Colonic mucosa (tissue), 4 donors: ENCODE measurements at regions not wholly inside any gene's neighbourhood (a gene's known extent, or its start where the extent isn't known, plus 50 kb on each side); places are given as distances from the start of the nearest gene placed in this dataset.

Experiments
- DNase-seq: peaks from one replicate; pipeline ENCODE4 v3.0.0-alpha.2; 2020
- H3K27ac ChIP-seq: fragments of 200-600 bp; one replicate; pipeline ENCODE4 v1.8.0; 2021
- H3K27me3 ChIP-seq: fragments of 200-600 bp; one replicate; pipeline ENCODE4 v1.8.0; 2021
- H3K36me3 ChIP-seq: fragments of 200-600 bp; one replicate; pipeline ENCODE4 v1.8.0; 2021
- H3K4me1 ChIP-seq: fragments of 200-600 bp; one replicate; pipeline ENCODE4 v1.8.0; 2021; ENCODE audit warnings: mild to moderate bottlenecking
- H3K4me3 ChIP-seq: fragments of 200-600 bp; one replicate; pipeline ENCODE4 v1.8.0; 2021
- H3K9ac ChIP-seq, 2 donors: one replicate each; pipeline ENCODE4 v1.7.0; 2013; ENCODE audit warnings: control low read depth in 2 of 2, low read depth in 2 of 2, low read length in 2 of 2
- H3K9me3 ChIP-seq: fragments of 200-600 bp; one replicate; pipeline ENCODE4 v1.8.0; 2021
- intact Hi-C: fragments of 100-400 bp; cut with DNase I; formaldehyde crosslinking; loops from one replicate; pipeline ENCODE4 v1.14.1; 2022
- TF ChIP-seq, protein P1 (sequence below): fragments of 200-600 bp; IDR thresholded peaks from one replicate; pipeline ENCODE4 v1.8.0; 2022; ENCODE audit warnings: antibody characterized with exemption, mild to moderate bottlenecking
- donor health status: healthy.
- donor health status: DM: no; HTN: no; CAD: no.
- donor health status: DM: no; HTN: no; CAD: no.

DNA sequence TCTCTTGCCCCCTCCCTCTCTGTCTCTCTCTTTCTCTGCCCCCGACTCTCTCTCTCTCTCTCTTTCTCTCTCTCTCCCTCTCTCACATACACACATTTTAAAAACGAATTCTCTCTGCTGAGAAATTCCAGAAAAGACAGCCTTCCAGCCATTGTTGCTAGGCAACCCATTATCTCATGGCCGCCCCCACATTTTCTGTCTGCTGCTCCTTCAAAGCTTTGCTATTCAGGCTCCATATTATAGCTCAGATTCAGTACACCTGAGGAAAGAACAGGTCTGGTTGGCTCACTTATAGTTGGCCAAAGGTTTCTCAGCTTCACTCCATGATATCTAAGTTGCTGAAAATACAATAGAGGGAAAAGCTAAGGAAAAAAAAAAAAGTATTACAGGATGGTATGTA is 174.4 kb upstream of the RADX start:
- DNase-seq: no peak

DNA sequence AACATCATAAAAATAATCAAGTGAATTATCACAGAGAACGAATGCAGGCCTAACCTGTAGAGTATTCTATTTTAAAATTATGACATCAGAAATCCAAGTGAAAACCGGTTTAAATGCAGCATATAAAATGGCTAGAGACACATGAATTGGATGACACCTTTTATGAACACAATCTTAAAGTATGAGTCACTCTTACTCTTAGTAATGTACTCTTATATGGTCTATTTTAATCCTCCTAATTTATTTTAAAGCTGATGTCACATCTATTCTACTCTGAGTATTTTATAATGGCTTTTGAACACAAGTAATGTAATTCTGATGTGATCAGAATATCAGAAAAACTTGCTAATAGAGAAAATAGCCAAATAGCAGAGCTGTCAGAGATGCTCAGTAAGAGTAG is 161.4 kb upstream of the RADX start:
- Histone ChIP-seq H3K9me3 (no peaks in the 10 kb centered on the region), H3K4me1 (no peaks in the 10 kb centered on the region), H3K27ac (no peak overlapping the region), H3K9ac (no peak overlapping the region), H3K4me3 (no peak overlapping the region), H3K36me3 (no peaks in the 10 kb centered on the region), H3K27me3 (no peaks in the 10 kb centered on the region)
- TF ChIP-seq, protein P1, sequence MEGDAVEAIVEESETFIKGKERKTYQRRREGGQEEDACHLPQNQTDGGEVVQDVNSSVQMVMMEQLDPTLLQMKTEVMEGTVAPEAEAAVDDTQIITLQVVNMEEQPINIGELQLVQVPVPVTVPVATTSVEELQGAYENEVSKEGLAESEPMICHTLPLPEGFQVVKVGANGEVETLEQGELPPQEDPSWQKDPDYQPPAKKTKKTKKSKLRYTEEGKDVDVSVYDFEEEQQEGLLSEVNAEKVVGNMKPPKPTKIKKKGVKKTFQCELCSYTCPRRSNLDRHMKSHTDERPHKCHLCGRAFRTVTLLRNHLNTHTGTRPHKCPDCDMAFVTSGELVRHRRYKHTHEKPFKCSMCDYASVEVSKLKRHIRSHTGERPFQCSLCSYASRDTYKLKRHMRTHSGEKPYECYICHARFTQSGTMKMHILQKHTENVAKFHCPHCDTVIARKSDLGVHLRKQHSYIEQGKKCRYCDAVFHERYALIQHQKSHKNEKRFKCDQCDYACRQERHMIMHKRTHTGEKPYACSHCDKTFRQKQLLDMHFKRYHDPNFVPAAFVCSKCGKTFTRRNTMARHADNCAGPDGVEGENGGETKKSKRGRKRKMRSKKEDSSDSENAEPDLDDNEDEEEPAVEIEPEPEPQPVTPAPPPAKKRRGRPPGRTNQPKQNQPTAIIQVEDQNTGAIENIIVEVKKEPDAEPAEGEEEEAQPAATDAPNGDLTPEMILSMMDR: no peak
- intact Hi-C loops: no loop called here
- DNase-seq: no peak

More for the DNA sequence above, 174.4 kb upstream of the RADX start:
- Histone ChIP-seq H3K27ac (no peak overlapping the region), H3K4me1 (no peaks in the 10 kb centered on the region), H3K9me3 (no peaks in the 10 kb centered on the region), H3K27me3 (peaks cover 3% of the 10 kb centered on the region), H3K9ac (no peak overlapping the region), H3K36me3 (no peaks in the 10 kb centered on the region), H3K4me3 (no peak overlapping the region)
- intact Hi-C loops: no loop called here
- TF ChIP-seq, protein P1: no peak

DNA sequence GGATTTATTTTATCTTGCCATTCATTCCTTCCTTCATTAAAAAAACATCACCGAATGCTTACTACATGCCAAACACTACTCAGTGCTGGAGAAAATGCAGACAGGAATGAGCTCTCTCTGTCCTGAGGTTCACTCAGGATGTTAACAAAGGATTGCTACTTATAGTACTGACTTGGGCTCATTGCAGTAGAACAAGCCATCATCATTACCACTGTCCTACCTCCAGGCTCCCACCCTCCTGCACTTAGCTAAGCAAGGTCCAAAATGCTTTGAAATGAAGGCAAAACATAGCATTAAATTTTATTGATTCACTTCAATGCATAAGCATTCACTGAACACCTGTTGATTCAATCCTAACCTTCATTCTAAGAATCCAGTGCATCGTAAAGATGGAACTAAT is 159.8 kb upstream of the RADX start:
- H3K27me3 ChIP-seq: no peaks in the 10 kb centered on the region
- no peaks in the 10 kb centered on the region for H3K36me3 ChIP-seq
- H3K9me3 ChIP-seq: no peaks in the 10 kb centered on the region
- no peak for DNase-seq
- no peak overlapping the region for H3K27ac ChIP-seq
- no peak overlapping the region for H3K9ac ChIP-seq
- no peaks in the 10 kb centered on the region for H3K4me1 ChIP-seq
- TF ChIP-seq, protein P1: no peak
- no peak overlapping the region for H3K4me3 ChIP-seq
- intact Hi-C loops: no loop called here

DNA sequence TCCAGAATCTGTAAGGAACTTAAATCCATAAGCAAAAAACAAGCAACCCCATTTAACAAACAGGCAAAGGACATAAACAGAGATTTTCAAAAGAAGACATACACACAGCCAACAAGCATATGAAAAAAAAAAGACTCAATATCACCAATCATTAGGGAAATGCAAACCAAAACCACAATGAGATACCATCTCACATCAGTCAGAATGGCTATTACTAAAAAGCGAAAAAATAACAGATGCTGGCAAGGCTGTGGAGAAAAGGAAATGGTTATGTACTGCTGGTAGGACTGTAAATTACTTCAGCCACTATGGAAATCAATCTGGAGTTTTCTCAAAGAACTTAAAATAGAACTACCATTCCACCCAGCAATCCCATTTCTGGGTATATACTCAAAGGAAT is 156.8 kb upstream of the RADX start:
- intact Hi-C loops: no loop called here
- no peak overlapping the region for H3K27ac ChIP-seq
- no peaks in the 10 kb centered on the region for H3K36me3 ChIP-seq
- H3K4me1 ChIP-seq: no peaks in the 10 kb centered on the region
- H3K4me3 ChIP-seq: no peak overlapping the region
- DNase-seq: no peak
- H3K9ac ChIP-seq: no peak overlapping the region
- TF ChIP-seq, protein P1: no peak
- no peaks in the 10 kb centered on the region for H3K27me3 ChIP-seq
- no peaks in the 10 kb centered on the region for H3K9me3 ChIP-seq

DNA sequence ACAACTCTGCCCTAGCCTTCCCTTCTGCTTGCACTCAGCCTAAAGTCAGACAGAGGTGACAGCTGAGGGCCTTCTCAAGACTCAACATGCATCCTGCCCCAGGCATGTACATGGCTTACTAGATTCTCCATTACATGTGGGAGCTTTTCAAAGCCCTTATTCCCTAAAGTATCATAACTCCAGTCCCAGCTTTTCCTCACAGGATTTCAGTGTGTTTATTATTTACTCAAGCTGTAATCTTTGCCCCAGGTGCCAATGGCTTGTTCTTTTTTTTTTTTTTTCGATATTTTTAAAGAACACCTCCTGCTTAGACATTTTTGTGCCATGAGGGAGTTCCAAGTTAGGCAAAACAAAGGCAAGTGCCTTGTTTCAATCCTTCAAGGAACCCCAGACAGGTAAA is 154.0 kb upstream of the RADX start:
- no peak overlapping the region for H3K9ac ChIP-seq
- TF ChIP-seq, protein P1: no peak
- H3K27ac ChIP-seq: no peak overlapping the region
- no peaks in the 10 kb centered on the region for H3K36me3 ChIP-seq
- DNase-seq: no peak
- no peaks in the 10 kb centered on the region for H3K27me3 ChIP-seq
- no peak overlapping the region for H3K4me3 ChIP-seq
- no peaks in the 10 kb centered on the region for H3K4me1 ChIP-seq
- no peaks in the 10 kb centered on the region for H3K9me3 ChIP-seq
- intact Hi-C loops: no loop called here

DNA sequence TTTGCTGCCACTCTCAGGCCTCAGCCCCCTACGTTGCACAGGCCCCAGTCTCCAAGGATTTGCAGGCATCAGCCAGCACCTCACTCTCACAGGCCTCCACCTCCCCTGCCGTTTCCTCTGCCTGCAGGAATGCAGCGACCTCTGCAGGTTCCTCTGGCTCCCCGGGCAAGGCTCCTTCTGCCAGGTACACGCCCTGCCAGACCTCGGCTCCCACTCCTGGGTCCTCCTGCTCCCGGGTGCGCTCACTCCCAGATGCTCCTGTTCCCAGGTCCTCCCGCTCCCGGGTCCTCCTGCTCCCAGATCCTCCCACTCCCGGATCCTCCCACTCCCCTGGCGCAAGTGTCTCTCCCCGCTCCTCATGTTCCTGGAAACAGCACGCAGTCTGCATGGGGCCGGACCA is 144.4 kb upstream of the RADX start:
- H3K27me3 ChIP-seq: no peaks in the 10 kb centered on the region
- H3K4me3 ChIP-seq: no peak overlapping the region
- H3K9me3 ChIP-seq: no peaks in the 10 kb centered on the region
- H3K9ac ChIP-seq: no peak overlapping the region
- intact Hi-C loops: no loop called here
- DNase-seq: no peak
- H3K36me3 ChIP-seq: no peaks in the 10 kb centered on the region
- no peak overlapping the region for H3K27ac ChIP-seq
- no peaks in the 10 kb centered on the region for H3K4me1 ChIP-seq
- TF ChIP-seq, protein P1: no peak
